DND-41 (cell line): ENCODE measurements at regions not wholly inside any gene's neighbourhood (a gene's known extent, or its start where the extent isn't known, plus 50 kb on each side); places are given as distances from the start of the nearest gene placed in this dataset.

ENCODE experiments used
- ATAC-seq: fragments of 200-7000 bp; cut with Tn5 transposase; 3 replicates; pipeline ENCODE4 v1.9.1; 2021; ENCODE audit warnings: low read depth; ENCODE audit not compliant: insufficient read depth
- DNase-seq: peaks from one replicate; pipeline ENCODE4 v3.0.0-alpha.2; 2020
- H2AFZ ChIP-seq: 2 replicates; pipeline ENCODE4 v1.6.0; 2012; ENCODE audit warnings: low read depth, low read length
- H3K27ac ChIP-seq: 2 replicates; pipeline ENCODE4 v1.5.1; 2012; ENCODE audit warnings: low read length, inconsistent platforms
- H3K27me3 ChIP-seq: fragments of 200-600 bp; sonication (generic); 2 replicates; pipeline ENCODE4 v1.6.0; 2012; ENCODE audit warnings: low read length, mild to moderate bottlenecking, inconsistent platforms; ENCODE audit not compliant: insufficient read depth, poor library complexity
- H3K36me3 ChIP-seq: 2 replicates; pipeline ENCODE4 v1.5.1; 2012; ENCODE audit warnings: low read length, inconsistent platforms; ENCODE audit not compliant: insufficient read depth
- H3K4me1 ChIP-seq: 2 replicates; pipeline ENCODE4 v1.5.1; 2012; ENCODE audit warnings: mild to moderate bottlenecking, low read length; ENCODE audit not compliant: insufficient read depth
- H3K4me2 ChIP-seq: 2 replicates; pipeline ENCODE4 v1.6.0; 2012; ENCODE audit warnings: mild to moderate bottlenecking, moderate library complexity, low read length, inconsistent platforms; ENCODE audit not compliant: insufficient read depth
- H3K4me3 ChIP-seq, 2 experiments: fragments of 200-600 bp in 1 of 2; shearing (Covaris generic) in 1 of 2; 2 replicates each; pipeline ENCODE4 v1.5.1; 2012 to 2016; ENCODE audit warnings: inconsistent platforms in 2 of 2, low read length in 2 of 2, mild to moderate bottlenecking in 2 of 2, low read depth in 1 of 2, moderate library complexity in 1 of 2
- H3K79me2 ChIP-seq: 2 replicates; pipeline ENCODE4 v1.6.0; 2012; ENCODE audit warnings: low read length, inconsistent platforms; ENCODE audit not compliant: insufficient read depth
- H3K9ac ChIP-seq: 2 replicates; pipeline ENCODE4 v1.6.0; 2012; ENCODE audit warnings: low read depth, mild to moderate bottlenecking, inconsistent platforms, low read length, moderate library complexity
- H3K9me3 ChIP-seq: 2 replicates; pipeline ENCODE4 v1.5.1; 2012; ENCODE audit warnings: low read length, moderate library complexity, mild to moderate bottlenecking, inconsistent platforms; ENCODE audit not compliant: insufficient read depth, severe bottlenecking
- H4K20me1 ChIP-seq: 2 replicates; pipeline ENCODE4 v1.6.0; 2012; ENCODE audit warnings: low read length; ENCODE audit not compliant: insufficient read depth
- EZH2 ChIP-seq: IDR thresholded peaks from 3 replicates; pipeline ENCODE4 v1.6.1; 2012; ENCODE audit warnings: borderline replicate concordance, low read depth, mild to moderate bottlenecking, moderate library complexity, low read length, inconsistent platforms; ENCODE audit not compliant: severe bottlenecking
- TF ChIP-seq, protein P1 (sequence below): IDR thresholded peaks from 2 replicates; pipeline ENCODE4 v1.5.1; 2012; ENCODE audit warnings: borderline replicate concordance, low read length, moderate library complexity, mild to moderate bottlenecking; ENCODE audit not compliant: poor library complexity, severe bottlenecking; ENCODE audit errors: extremely low read depth

DNA sequence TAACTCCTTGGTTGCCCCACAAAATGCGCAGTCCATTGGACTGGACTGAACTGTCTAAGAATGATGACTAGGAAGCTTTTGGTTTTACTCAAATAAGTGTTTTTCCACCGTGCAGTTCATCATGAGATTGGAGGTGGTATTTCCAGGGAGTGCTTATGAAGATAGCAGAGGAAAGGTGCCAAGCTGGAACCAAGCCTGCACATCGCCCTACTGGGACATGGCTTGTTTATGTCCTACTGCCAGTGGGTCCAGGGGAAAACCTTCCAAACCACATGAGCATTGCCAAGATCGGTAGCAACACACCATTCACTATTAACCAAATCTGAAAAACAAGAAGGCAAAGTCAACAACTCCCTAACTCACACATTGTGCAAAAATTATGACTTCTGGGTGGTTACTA is 54.7 kb upstream of the DSCAM start:
- Histone ChIP-seq H3K4me1 (no peaks in the 10 kb centered on the region), H3K36me3 (no peaks in the 10 kb centered on the region), H4K20me1 (no peaks in the 10 kb centered on the region), H3K9me3 (peaks cover 8% of the 10 kb centered on the region), H3K4me2 (no peak overlapping the region), H3K27ac (no peak overlapping the region), H3K4me3 (no peak overlapping the region), H3K79me2 (no peaks in the 10 kb centered on the region), H2AFZ (no peak overlapping the region), H3K9ac (no peak overlapping the region), H3K27me3 (peaks cover 5% of the 10 kb centered on the region)
- ATAC-seq: no peak
- TF ChIP-seq, protein P1, sequence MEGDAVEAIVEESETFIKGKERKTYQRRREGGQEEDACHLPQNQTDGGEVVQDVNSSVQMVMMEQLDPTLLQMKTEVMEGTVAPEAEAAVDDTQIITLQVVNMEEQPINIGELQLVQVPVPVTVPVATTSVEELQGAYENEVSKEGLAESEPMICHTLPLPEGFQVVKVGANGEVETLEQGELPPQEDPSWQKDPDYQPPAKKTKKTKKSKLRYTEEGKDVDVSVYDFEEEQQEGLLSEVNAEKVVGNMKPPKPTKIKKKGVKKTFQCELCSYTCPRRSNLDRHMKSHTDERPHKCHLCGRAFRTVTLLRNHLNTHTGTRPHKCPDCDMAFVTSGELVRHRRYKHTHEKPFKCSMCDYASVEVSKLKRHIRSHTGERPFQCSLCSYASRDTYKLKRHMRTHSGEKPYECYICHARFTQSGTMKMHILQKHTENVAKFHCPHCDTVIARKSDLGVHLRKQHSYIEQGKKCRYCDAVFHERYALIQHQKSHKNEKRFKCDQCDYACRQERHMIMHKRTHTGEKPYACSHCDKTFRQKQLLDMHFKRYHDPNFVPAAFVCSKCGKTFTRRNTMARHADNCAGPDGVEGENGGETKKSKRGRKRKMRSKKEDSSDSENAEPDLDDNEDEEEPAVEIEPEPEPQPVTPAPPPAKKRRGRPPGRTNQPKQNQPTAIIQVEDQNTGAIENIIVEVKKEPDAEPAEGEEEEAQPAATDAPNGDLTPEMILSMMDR: no peak
- no peak for TF ChIP-seq EZH2
- DNase-seq: no peak

DNA sequence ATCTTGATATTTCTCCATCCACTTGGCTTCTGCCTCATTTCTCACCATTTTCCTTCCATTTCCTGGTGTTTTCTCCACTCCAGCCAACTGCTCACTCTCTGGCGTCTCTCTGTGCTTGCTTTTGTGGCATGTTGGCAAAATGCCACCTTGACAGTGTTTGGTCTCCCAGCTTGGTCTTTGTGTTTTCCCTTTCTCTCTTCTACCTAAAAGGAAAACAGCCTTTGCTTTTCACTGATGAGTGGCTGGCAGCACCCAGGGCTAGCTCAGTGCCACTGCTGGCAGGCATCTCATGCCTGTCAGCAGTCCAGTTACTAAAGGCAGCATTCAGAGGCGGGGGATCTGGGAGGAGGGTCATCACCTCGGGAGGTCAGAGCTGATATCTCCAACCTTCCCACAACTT is 55.3 kb upstream of the DSCAM start:
- Histone ChIP-seq H3K9me3 (peaks cover 2% of the 10 kb centered on the region), H4K20me1 (no peaks in the 10 kb centered on the region), H3K4me2 (no peak overlapping the region), H2AFZ (no peak overlapping the region), H3K79me2 (no peaks in the 10 kb centered on the region), H3K4me1 (no peaks in the 10 kb centered on the region), H3K9ac (no peak overlapping the region), H3K27me3 (peaks cover 5% of the 10 kb centered on the region), H3K4me3 (no peak overlapping the region), H3K36me3 (no peaks in the 10 kb centered on the region), H3K27ac (no peak overlapping the region)
- no peak for TF ChIP-seq EZH2
- TF ChIP-seq, protein P1: no peak
- DNase-seq (no peak), ATAC-seq (no peak)

DNA sequence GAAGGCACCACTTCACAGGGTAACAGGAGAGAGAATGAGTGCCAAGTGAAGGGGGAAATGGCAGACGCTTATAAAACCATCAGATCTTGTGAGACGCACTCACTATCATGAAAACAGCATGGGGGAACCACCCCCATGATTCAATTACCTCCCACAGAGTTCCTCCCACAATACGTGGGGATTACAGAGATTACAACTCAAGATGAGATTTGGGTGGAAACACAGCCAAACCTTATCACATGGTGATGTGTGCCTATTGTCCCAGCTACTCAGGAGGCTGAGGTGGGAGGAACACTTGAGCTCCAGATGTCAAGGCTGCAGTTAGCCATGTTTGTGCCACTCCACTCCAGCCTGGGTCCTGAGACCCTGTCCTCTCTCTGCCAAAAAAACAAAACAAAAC is 56.0 kb upstream of the DSCAM start:
- Histone ChIP-seq H2AFZ (no peak overlapping the region), H3K4me3 (no peak overlapping the region), H3K4me2 (no peak overlapping the region), H3K27ac (no peak overlapping the region), H3K9me3 (no peaks in the 10 kb centered on the region), H3K27me3 (peaks cover 5% of the 10 kb centered on the region), H3K4me1 (no peaks in the 10 kb centered on the region), H3K9ac (no peak overlapping the region), H3K79me2 (no peaks in the 10 kb centered on the region), H4K20me1 (no peaks in the 10 kb centered on the region), H3K36me3 (no peaks in the 10 kb centered on the region)
- no peak for DNase-seq
- TF ChIP-seq, protein P1: no peak
- no peak for TF ChIP-seq EZH2
- ATAC-seq: no peak

DNA sequence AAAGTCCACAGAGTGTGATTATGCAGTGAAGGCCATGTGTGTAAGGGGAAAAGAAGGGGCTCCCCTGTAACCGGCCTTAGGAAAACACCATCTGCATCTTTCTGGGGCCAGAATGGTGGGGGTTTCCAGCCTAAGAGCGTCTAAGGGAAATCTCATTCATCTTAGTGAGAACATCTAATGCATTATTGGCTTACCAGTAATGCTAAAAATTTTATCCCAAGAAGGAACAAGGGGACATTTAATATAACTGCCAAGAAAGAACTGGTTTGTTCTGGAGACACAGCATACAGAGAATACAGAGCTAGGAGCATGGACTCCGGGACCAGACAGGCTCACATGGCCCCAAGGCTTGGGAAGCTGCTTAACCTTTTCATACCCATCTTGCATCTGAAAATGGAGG is 58.3 kb upstream of the DSCAM start:
- no peaks in the 10 kb centered on the region for H3K4me1 ChIP-seq
- no peak for TF ChIP-seq EZH2
- TF ChIP-seq, protein P1: no peak
- no peaks in the 10 kb centered on the region for H3K9me3 ChIP-seq
- ATAC-seq (no peak), DNase-seq (no peak)
- no peak overlapping the region for H3K4me3 ChIP-seq
- no peak overlapping the region for H3K27ac ChIP-seq
- H3K9ac ChIP-seq: no peak overlapping the region
- H3K36me3 ChIP-seq: no peaks in the 10 kb centered on the region
- H3K27me3 ChIP-seq: peaks cover 5% of the 10 kb centered on the region
- H2AFZ ChIP-seq: no peak overlapping the region
- no peak overlapping the region for H3K4me2 ChIP-seq
- no peaks in the 10 kb centered on the region for H4K20me1 ChIP-seq
- no peaks in the 10 kb centered on the region for H3K79me2 ChIP-seq
